WERI-Rb-1 (cell line): ENCODE measurements at regions not wholly inside any gene's neighbourhood (a gene's known extent, or its start where the extent isn't known, plus 50 kb on each side); places are given as distances from the start of the nearest gene placed in this dataset.

Source experiments
- DNase-seq: peaks from one replicate; pipeline ENCODE4 v3.0.0-alpha.2; 2020
- H3K27ac ChIP-seq: fragments of 250-450 bp; sonication (Bioruptor Pico); 2 replicates; pipeline ENCODE4 v1.5.1; 2020; ENCODE audit warnings: mild to moderate bottlenecking, moderate library complexity
- H3K27me3 ChIP-seq: fragments of 250-450 bp; sonication (Bioruptor Pico); 2 replicates; pipeline ENCODE4 v1.5.1; 2021; ENCODE audit warnings: mild to moderate bottlenecking, low read depth, moderate library complexity; ENCODE audit not compliant: insufficient read depth, severe bottlenecking
- H3K36me3 ChIP-seq: fragments of 250-450 bp; sonication (Bioruptor Pico); 2 replicates; pipeline ENCODE4 v1.5.1; 2020; ENCODE audit warnings: mild to moderate bottlenecking, moderate library complexity
- H3K4me3 ChIP-seq: 2 replicates; pipeline ENCODE4 v1.5.1; 2011; ENCODE audit warnings: low read depth, mild to moderate bottlenecking, control low read depth, low read length
- H3K9me3 ChIP-seq: fragments of 250-450 bp; sonication (Bioruptor Pico); 2 replicates; pipeline ENCODE4 v1.5.1; 2021; ENCODE audit warnings: mild to moderate bottlenecking, moderate library complexity; ENCODE audit not compliant: severe bottlenecking
- CTCF ChIP-seq: IDR thresholded peaks from 2 replicates; pipeline ENCODE4 v1.5.1; 2011; ENCODE audit warnings: low read depth, mild to moderate bottlenecking, control low read depth, inconsistent platforms, low read length

GRCh38 chr7:22657479-22657878 is 69.5 kb upstream of the IL6 start:
- no peaks in the 10 kb centered on the region for H3K36me3 ChIP-seq
- no peak for DNase-seq
- no peaks in the 10 kb centered on the region for H3K27me3 ChIP-seq
- no peaks in the 10 kb centered on the region for H3K9me3 ChIP-seq
- no peak for TF ChIP-seq CTCF
- no peak overlapping the region for H3K27ac ChIP-seq
- no peak overlapping the region for H3K4me3 ChIP-seq

GRCh38 chr7:22655781-22656180 is 71.2 kb upstream of the IL6 start:
- H3K27ac ChIP-seq = no peak overlapping the region
- no peak for DNase-seq
- no peaks in the 10 kb centered on the region for H3K9me3 ChIP-seq
- H3K36me3 ChIP-seq = no peaks in the 10 kb centered on the region
- H3K4me3 ChIP-seq = no peak overlapping the region
- no peak for TF ChIP-seq CTCF
- no peaks in the 10 kb centered on the region for H3K27me3 ChIP-seq

GRCh38 chr7:22654831-22655230 is 72.2 kb upstream of the IL6 start:
- DNase-seq = no peak
- no peak overlapping the region for H3K4me3 ChIP-seq
- no peaks in the 10 kb centered on the region for H3K36me3 ChIP-seq
- H3K27ac ChIP-seq = no peak overlapping the region
- no peaks in the 10 kb centered on the region for H3K27me3 ChIP-seq
- no peak for TF ChIP-seq CTCF
- no peaks in the 10 kb centered on the region for H3K9me3 ChIP-seq

GRCh38 chr7:22653951-22654350 is 73.0 kb upstream of the IL6 start:
- H3K27ac ChIP-seq = no peak overlapping the region
- no peak overlapping the region for H3K4me3 ChIP-seq
- no peaks in the 10 kb centered on the region for H3K9me3 ChIP-seq
- no peak for DNase-seq
- H3K27me3 ChIP-seq = no peaks in the 10 kb centered on the region
- no peak for TF ChIP-seq CTCF
- H3K36me3 ChIP-seq = no peaks in the 10 kb centered on the region

- H3K9me3 ChIP-seq = peaks cover 2% of the 10 kb centered on the region
- no peaks in the 10 kb centered on the region for H3K36me3 ChIP-seq
- no peaks in the 10 kb centered on the region for H3K27me3 ChIP-seq
- TF ChIP-seq CTCF = no peak
- H3K4me3 ChIP-seq = no peak overlapping the region
- DNase-seq = no peak
- H3K27ac ChIP-seq = no peak overlapping the region
Measured at GRCh38 chr7:22651534-22652243, 75.3 kb upstream of the IL6 start.

- no peak for TF ChIP-seq CTCF
- Histone ChIP-seq H3K27ac (no peak overlapping the region), H3K36me3 (no peaks in the 10 kb centered on the region), H3K4me3 (no peak overlapping the region), H3K27me3 (no peaks in the 10 kb centered on the region), H3K9me3 (peaks cover 7% of the 10 kb centered on the region)
- DNase-seq = no peak
Measured at GRCh38 chr7:22651036-22651435, 76.0 kb upstream of the IL6 start.
